DMS53 (cell line): ENCODE measurements at regions not wholly inside any gene's neighbourhood (a gene's known extent, or its start where the extent isn't known, plus 50 kb on each side); places are given as distances from the start of the nearest gene placed in this dataset.
A peak's percentile ranks its signal among the peaks of the same experiment; 100 is the strongest.

Experiments
- DNase-seq: peaks from one replicate; lab custom pipeline; 2025; lab: John Stamatoyannopoulos, UW

GRCh38 chr4:167290678-167291077 is 56.4 kb upstream of the SPOCK3 start:
- DNase-seq: peak; percentile 73

DNA sequence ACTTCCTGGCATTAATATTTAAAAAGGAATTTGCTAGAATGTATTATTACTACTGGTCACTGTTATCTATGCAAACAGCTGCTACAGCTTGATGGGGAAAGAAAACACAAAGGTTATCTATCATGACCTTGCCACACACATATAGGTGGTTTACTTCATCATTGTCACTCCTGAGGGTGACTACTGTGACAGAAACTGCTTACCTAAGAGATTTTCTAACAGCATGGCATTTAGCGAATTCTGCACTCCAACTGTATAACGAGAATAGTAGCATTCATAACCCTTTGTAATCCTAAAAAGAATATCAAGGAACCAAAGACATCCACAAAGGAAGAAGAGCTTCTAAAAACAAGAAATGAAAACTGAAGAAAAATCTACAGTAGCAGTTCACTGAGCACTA is 74.6 kb upstream of the SPOCK3 start:
- no peak for DNase-seq

DNA sequence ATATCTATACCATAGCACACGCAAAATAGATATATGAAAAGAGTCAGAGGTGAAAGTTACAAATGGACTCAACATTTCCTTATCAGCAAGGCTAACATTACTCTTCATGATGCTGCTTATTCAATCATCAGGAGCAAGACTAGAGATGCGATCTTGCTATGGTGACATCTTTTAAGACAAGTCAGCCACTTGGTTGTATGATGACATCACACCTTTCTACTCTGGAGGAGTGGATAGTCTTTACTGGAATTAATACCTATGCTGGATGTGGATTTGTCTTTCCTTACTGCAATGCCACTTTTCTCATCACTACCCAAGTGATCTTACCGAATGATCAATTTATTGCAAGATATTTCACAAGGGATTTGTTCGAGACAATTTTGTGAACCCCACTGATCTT is 87.0 kb upstream of the SPOCK3 start:
- no peak for DNase-seq

DNA sequence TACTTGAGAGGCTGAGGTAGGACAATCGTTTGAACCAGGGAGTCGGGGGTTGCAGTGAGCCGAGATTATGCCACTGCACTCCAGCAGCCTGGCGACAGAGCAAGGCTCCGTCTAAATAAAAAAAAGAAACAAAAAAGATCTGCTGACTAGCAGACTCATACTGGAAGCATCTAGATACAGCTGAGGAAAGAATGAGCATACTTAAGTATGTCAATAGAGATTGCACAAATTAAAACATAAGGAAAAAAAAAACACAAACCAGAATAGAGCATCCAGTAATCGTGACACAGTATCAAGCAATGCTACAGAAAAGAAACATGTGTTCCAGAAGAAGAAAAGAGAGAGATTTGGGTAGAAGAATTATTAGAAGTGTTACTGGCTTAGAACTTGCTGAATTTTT is 105.5 kb upstream of the SPOCK3 start:
- no peak for DNase-seq

- DNase-seq: no peak
Observed at GRCh38 chr4:167359711-167360110, 125.4 kb upstream of the SPOCK3 start.

DNA sequence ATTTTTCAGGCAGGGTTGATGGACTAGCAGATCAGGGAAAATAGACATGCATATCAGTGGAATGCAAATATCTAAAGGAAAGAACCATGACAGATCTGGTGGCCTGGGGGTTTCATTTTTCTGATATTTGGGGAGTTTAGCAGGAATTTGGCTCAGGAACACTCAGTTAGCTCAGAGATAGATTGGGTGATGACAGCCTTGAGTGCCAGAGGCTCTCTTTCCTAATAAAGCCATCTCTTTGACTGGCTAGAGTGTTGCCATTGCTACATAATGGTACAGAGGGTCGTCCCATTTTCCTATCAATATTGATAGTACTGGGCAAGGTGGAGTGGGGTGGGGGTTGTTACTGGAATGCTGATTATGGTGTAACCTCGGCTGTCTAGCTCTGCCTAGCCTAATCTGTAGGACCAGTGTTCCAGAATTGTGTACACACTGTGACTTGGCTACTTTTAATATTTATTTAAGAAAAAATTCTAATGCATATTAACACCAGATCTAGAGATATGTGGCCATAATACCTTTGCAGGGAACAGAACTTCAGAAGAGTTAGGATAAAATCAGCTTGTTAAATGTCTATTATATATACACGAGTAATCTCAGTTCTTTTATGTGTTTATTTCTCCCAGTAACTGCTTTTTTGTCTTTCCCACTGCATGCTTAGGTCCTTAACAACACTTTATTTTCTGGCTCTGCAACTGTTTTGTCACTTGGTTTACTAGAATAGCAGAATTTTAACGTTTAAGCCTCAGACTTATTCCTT is 145.0 kb upstream of the SPOCK3 start:
- DNase-seq: no peak

GRCh38 chr4:167380964-167381363 is 146.7 kb upstream of the SPOCK3 start:
- DNase-seq: no peak

GRCh38 chr4:167383291-167383690 is 149.0 kb upstream of the SPOCK3 start:
- no peak for DNase-seq

DNA sequence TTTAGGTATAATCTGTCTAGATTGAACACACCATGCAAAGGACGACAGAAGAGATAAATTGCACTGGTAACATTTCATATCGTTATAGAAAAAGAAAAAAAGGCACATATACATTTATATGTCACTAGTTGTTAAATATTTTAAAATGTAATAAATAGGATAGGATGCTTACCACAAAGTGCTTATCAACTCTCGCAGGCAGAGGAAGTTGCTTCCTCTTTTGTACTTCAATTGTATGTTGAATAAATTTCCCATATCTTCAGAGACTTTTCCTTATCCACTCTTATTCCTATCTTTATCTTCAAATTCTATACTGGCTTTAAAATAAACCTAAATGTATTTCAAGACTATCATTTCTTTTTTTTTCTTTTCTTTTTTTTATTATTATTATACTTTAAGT is 163.3 kb upstream of the SPOCK3 start:
- no peak for DNase-seq

- no peak for DNase-seq
Observed at GRCh38 chr4:167399201-167399600, 164.9 kb upstream of the SPOCK3 start.

- DNase-seq: no peak
Observed at GRCh38 chr4:167406181-167406580, 171.9 kb upstream of the SPOCK3 start.

DNA sequence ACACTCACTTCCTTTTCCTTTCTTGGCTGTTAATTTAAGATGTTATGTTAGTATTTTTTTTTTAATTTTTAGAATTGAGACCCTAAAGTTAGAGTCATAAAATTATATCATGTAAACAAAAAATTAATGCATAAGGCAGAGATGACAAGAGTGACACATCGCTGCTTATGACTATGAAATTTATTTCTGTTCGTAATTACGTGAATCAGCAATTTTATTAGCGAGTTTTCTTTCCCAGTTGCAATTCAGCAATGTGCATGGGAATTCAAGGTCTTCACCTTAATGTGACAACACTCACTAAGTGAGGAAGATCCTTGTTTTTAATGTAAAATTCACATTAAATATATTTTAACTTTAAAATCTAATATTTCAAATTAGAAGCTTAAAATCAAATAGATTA is 181.2 kb upstream of the SPOCK3 start:
- no peak for DNase-seq

- no peak for DNase-seq
Observed at GRCh38 chr4:167419468-167420140, 185.3 kb upstream of the SPOCK3 start.

DNA sequence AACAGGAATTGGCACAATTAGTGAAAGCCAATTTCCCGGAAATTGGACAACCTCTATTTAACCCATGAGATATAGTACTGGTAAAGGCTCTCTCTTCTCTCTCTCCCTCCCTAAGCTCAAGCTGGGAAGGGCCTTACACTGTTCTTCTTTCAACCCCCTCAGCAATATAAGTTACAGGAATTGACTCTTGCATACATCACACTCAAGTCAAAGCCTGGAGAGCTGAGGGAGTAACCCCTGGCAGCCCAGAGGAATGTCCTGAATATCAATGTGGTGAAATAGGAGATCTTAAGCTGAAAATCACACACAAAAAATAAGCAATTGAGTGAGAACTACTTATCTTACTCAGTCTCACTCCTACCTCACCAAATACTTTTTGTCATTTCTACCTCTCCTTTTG is 186.9 kb upstream of the SPOCK3 start:
- no peak for DNase-seq

DNA sequence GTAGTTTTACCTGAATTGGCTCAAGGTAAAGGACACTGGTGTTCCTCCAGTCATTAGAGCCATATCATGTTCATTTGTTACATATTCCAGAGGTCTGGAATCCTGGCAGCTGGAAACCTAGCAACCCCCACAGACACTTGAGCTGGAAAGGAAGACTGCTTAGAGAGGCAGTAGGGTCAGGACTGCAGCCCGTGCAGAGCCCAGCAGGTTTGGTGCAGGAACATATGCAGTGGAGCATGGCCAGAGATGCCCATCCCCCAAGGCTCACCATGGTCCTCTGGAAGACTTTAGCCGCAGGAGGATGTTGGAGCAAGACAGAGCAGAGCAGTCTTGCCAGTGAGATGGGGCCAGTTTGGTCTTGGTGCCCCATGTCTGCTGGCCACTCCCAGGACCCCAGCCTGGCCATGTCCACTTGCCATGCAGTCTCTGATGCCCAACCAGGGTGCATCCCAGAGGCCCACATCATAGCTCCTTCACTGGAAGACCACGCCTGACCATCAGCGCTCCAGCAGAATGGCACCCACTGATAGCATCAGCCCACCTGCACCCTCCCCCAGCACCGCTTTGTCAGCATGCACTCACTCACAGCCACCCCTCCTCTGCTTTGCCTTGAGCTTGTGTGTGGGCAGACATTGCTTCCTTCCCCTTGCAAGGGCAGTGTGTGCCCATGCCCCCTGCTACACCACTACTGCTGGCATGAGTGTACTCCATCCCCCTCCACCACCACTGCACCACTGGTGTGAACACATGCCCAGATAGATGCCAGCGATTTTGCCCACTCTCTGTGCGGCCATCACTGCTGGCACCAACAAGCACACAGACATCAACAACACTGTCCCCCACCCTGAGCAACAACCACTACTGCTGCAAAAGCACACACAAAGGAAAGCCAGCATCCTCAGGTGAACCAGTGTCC is 190.3 kb upstream of the SPOCK3 start:
- DNase-seq: no peak

DNA sequence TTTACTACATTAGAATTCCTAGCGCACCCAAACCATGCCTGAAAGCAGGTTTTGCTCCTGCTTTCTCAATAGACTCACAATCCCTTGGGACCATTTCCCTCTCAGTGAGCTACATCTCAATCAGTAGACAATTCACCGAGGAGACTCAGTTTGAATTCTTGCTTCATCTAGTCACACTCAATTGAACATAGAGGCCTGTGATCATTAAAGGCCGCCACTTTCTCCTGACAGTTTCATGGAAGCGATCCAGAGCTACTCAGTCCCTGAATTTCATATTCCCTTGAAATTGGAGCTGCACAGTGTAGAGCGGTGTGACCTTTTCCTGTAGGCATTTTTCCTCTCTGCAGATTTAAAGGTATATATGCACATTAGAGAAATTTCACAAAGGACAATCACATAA is 193.9 kb upstream of the SPOCK3 start:
- no peak for DNase-seq

GRCh38 chr4:167431371-167431770 is 197.1 kb upstream of the SPOCK3 start:
- DNase-seq: no peak

GRCh38 chr4:167435786-167436185 is 201.5 kb upstream of the SPOCK3 start:
- no peak for DNase-seq

- DNase-seq: no peak
Observed at GRCh38 chr4:167443841-167444240, 209.5 kb upstream of the SPOCK3 start.

DNA sequence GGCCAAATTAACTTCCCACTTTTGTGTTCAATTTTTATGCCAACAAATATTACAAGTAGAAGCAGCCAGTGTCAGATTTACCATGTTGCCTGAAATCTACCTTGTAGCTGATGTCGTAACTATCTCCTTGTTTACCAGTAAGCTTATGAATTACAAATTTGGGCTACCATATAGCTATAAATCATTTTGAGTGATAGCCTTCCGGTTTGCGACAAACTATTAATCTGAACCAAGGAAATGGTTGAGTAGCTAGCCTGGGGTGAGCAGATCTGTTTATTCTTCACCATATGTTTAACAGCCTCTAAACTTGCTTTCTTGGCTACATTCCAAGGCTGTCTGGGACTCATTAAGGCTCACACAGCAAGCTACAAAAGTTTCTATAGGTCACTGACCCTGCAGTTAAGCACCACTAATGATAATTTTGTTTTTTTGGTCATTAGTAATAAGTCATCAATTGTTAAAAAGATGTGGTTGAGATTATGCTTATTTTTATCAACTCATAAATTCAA is 218.7 kb upstream of the SPOCK3 start:
- peak; percentile 4 for DNase-seq

DNA sequence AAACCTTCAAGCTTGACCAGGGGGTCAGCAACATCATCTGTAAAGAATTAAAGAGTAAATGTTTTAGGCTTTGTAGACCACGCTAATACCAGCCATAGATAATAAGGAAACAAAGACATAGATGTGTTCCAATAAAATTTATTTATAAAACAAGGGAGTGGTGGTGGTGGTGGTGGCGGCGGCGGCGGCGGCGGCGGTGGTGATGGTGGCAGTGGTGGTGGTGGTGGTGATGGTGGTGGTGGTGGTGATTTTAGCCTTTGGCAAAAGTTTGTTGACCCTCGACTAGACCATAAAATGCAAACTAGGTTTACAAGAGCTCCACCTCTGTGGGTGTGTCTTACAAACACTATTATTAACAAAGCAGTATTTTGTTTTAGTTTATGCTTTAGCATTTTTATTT is 222.3 kb upstream of the SPOCK3 start:
- no peak for DNase-seq

- DNase-seq: no peak
Observed at GRCh38 chr4:167469436-167469835, 235.1 kb upstream of the SPOCK3 start.

DNA sequence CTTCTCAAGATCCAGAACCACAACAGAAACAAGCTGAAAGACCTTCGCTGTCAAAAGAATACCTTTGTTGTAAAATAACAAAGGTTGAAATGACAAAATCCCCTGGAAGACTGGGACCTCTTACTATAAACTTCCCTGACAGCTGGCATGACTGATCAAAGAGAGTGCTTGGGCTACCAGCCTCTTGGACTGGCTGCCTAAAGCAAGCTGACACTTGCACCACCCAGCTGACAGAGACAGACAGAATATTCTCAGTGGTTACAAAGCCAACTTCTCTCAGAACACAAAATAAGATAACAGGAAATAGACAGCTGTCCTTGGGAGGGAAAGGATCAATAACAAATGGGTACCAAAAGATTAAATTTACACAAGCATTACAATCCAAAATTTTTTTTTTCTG is 241.7 kb upstream of the SPOCK3 start:
- peak; percentile 4 for DNase-seq
